Sigmoid colon (tissue), 3 donors: ENCODE measurements at regions not wholly inside any gene's neighbourhood (a gene's known extent, or its start where the extent isn't known, plus 50 kb on each side); places are given as distances from the start of the nearest gene placed in this dataset.

ENCODE experiments used
- CTCF ChIP-seq, 4 experiments: fragments of 450-650 bp in 3 of 4; fragments of 200-600 bp in 1 of 4; IDR thresholded peaks; one replicate each; pipeline ENCODE4 v1.5.1; 2016 to 2019; ENCODE audit warnings: antibody characterized with exemption in 4 of 4, mild to moderate bottlenecking in 3 of 4, moderate library complexity in 2 of 4
- POLR2A ChIP-seq, 2 donors: fragments of 450-650 bp; IDR thresholded peaks; one replicate each; pipeline ENCODE4 v1.6.1; 2016; ENCODE audit warnings: antibody characterized with exemption in 2 of 2, mild to moderate bottlenecking in 2 of 2, moderate library complexity in 2 of 2

- TF ChIP-seq CTCF (IDR thresholded peaks at IDR 0.05) (no peak), POLR2A (IDR thresholded peaks at IDR 0.05) (no peak)
Observed at GRCh38 chr6:121901432-121901831, 466.0 kb downstream of the GJA1 start.
